ENCODE measurements at regions not wholly inside any gene's neighbourhood (a gene's known extent, or its start where the extent isn't known, plus 50 kb on each side); places are given as distances from the start of the nearest gene placed in this dataset.

DNA sequence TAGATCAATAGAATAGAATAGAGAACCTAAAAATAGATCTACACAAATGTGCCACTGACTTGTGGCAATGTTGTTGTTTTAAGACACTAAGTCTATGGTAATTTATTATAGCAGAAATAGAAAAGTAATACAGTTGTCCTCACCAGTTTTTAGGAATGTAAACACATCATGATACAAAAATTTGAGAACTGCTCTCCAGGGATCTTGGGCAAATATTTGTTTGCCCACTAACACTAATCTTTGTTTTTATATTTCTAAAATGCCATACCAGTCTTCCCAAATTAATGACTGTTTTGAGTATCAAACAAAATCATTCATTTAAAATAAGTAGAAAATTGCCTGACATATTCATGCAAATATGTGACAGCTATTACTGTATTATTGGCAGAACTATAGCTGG, 297.6 kb downstream of the BRINP1 start:
- TF ChIP-seq CTCF (IDR thresholded peaks at IDR 0.05) (no peak), POLR2A (IDR thresholded peaks at IDR 0.05) (no peak), POLR2AphosphoS5 (IDR thresholded peaks at IDR 0.05) (no peak), EP300 (IDR thresholded peaks at IDR 0.05) (no peak)
